Panc1 (cell line): ENCODE measurements at regions not wholly inside any gene's neighbourhood (a gene's known extent, or its start where the extent isn't known, plus 50 kb on each side); places are given as distances from the start of the nearest gene placed in this dataset.
A peak's percentile ranks its signal among the peaks of the same experiment; 100 is the strongest.

Experiments
- ATAC-seq: fragments of 200-7000 bp; cut with Tn5 transposase; 2 replicates; pipeline ENCODE4 v1.9.1; 2020; ENCODE audit warnings: mild to moderate bottlenecking, moderate library complexity
- BruUV-seq: library from RNA; stranded (reverse); fragments of 400-500 nt; replicated peaks from 2 replicates; lab custom pipeline; 2021; lab: Mats Ljungman, UMichigan
- CTCF ChIA-PET: fragments of 300-600 bp; sonication (Branson Sonifier 250); formaldehyde crosslinking; loops from one replicate; lab custom pipeline; 2022; ENCODE audit warnings: antibody characterized with exemption; lab: Charles Lee
- POLR2A ChIA-PET: fragments of 300-600 bp; sonication (Branson Sonifier 250); formaldehyde crosslinking; loops from one replicate; lab custom pipeline; 2022; ENCODE audit warnings: antibody characterized with exemption; lab: Charles Lee
- DNase-seq: peaks from one replicate; pipeline ENCODE4 v3.0.0-alpha.2; 2010; ENCODE audit warnings: low read depth, low spot score
- H3K27ac ChIP-seq: 2 replicates; pipeline ENCODE4 v1.5.1; 2011; ENCODE audit warnings: mild to moderate bottlenecking, low read length, inconsistent platforms
- H3K27me3 ChIP-seq: fragments of 200-500 bp; sonication (Bioruptor generic); 2 replicates; pipeline ENCODE4 v1.6.0; 2014; ENCODE audit warnings: low read length, inconsistent platforms; ENCODE audit not compliant: control insufficient read depth, insufficient read depth
- H3K36me3 ChIP-seq: fragments of 200-500 bp; sonication (Bioruptor generic); 2 replicates; pipeline ENCODE4 v1.5.1; 2014; ENCODE audit warnings: inconsistent platforms, mild to moderate bottlenecking, low read length, moderate library complexity; ENCODE audit not compliant: control insufficient read depth, insufficient read depth
- H3K4me1 ChIP-seq: 2 replicates; pipeline ENCODE4 v1.5.1; 2011; ENCODE audit warnings: inconsistent platforms, mild to moderate bottlenecking, low read length, moderate library complexity; ENCODE audit not compliant: control insufficient read depth, insufficient read depth
- H3K4me3 ChIP-seq, 2 experiments: 2 replicates each; pipeline ENCODE4 v1.5.1; 2011 to 2012; ENCODE audit warnings: low read depth in 2 of 2, low read length in 2 of 2, mild to moderate bottlenecking in 2 of 2, inconsistent platforms in 1 of 2, moderate library complexity in 1 of 2
- H3K9me3 ChIP-seq: fragments of 200-500 bp; sonication (Bioruptor generic); 2 replicates; pipeline ENCODE4 v1.5.1; 2014; ENCODE audit warnings: low read depth, mild to moderate bottlenecking, inconsistent platforms, low read length, moderate library complexity; ENCODE audit not compliant: control insufficient read depth, insufficient read depth
- CTCF ChIP-seq: fragments of 450-650 bp; IDR thresholded peaks from 2 replicates; pipeline ENCODE4 v1.5.1; 2017; ENCODE audit warnings: mild to moderate bottlenecking
- POLR2AphosphoS5 ChIP-seq: IDR thresholded peaks from 2 replicates; pipeline ENCODE4 v1.6.1; 2012; ENCODE audit warnings: mild to moderate bottlenecking, low read depth, low read length, moderate library complexity
- REST ChIP-seq, 2 experiments: IDR thresholded peaks; 2 replicates each; pipeline ENCODE4 v1.6.1; 2011 to 2012; ENCODE audit warnings: low read depth in 2 of 2, control low read depth in 1 of 2, low read length in 1 of 2, mild to moderate bottlenecking in 1 of 2, moderate library complexity in 1 of 2; ENCODE audit not compliant: insufficient read depth in 1 of 2
- SIN3A ChIP-seq: IDR thresholded peaks from 2 replicates; pipeline ENCODE4 v1.6.1; 2012; ENCODE audit warnings: low read depth, mild to moderate bottlenecking, low read length, moderate library complexity, borderline replicate concordance; ENCODE audit not compliant: insufficient read depth
- TCF7L2 ChIP-seq: IDR thresholded peaks from 2 replicates; pipeline ENCODE4 v1.6.1; 2011; ENCODE audit warnings: mild to moderate bottlenecking, low read depth, low read length, inconsistent platforms
- in situ Hi-C: cut with HindIII; loops from 2 replicates; pipeline ENCODE4 v1.10.0; 2016; ENCODE audit warnings: low sequenced_read_pairs, low pct_unique_long_range_greater_than_20kb
- intact Hi-C: fragments of 100-400 bp; cut with micrococcal nuclease; formaldehyde crosslinking; loops from one replicate; pipeline ENCODE4 v1.10.0; 2022; ENCODE audit not compliant: unreplicated experiment

GRCh38 chr2:20539776-20540586, 93.1 kb downstream of the RHOB start:
- CTCF ChIA-PET: no interaction called here
- Histone ChIP-seq H3K36me3 (no peaks in the 10 kb centered on the region), H3K27ac (no peak overlapping the region), H3K27me3 (no peaks in the 10 kb centered on the region), H3K9me3 (no peaks in the 10 kb centered on the region), H3K4me1 (peaks cover 7% of the 10 kb centered on the region), H3K4me3 (no peak overlapping the region)
- ATAC-seq (peak; percentile 22; the same call in 1 of the 2 replicates), DNase-seq (no peak)
- intact Hi-C loops (no loop called here), in situ Hi-C loops (no loop called here)
- no peak for TF ChIP-seq CTCF
- TF ChIP-seq SIN3A: no peak
- TF ChIP-seq REST (IDR thresholded peaks at IDR 0.05; ENCODE audit: insufficient read depth in 1 of 2, low read depth in 2 of 2, low read length in 1 of 2): no peak
- TF ChIP-seq TCF7L2: no peak
- no peak for TF ChIP-seq POLR2AphosphoS5
- POLR2A ChIA-PET: no interaction called here
- no TSS peak for BruUV-seq

GRCh38 chr2:20540587-20541293, 93.9 kb downstream of the RHOB start:
- Histone ChIP-seq H3K9me3 (no peaks in the 10 kb centered on the region), H3K4me3 (no peak overlapping the region), H3K27ac (no peak overlapping the region), H3K36me3 (no peaks in the 10 kb centered on the region), H3K27me3 (no peaks in the 10 kb centered on the region), H3K4me1 (no peaks in the 10 kb centered on the region)
- in situ Hi-C loops: no loop called here
- no peak for ATAC-seq
- BruUV-seq: no TSS peak
- ChIA-PET POLR2A (no interaction called here), CTCF (no interaction called here)
- no peak for DNase-seq
- intact Hi-C loops: no loop called here
- TF ChIP-seq REST (IDR thresholded peaks at IDR 0.05; ENCODE audit: insufficient read depth in 1 of 2, low read depth in 2 of 2, low read length in 1 of 2) (no peak), TCF7L2 (no peak), CTCF (no peak), POLR2AphosphoS5 (no peak)
